22Rv1 (cell line): ENCODE measurements at regions not wholly inside any gene's neighbourhood (a gene's known extent, or its start where the extent isn't known, plus 50 kb on each side); places are given as distances from the start of the nearest gene placed in this dataset.

ENCODE experiments used
- ZFX ChIP-seq: fragments of 450-650 bp; IDR thresholded peaks from 2 replicates; pipeline ENCODE4 v1.6.1; 2017; ENCODE audit warnings: antibody characterized with exemption, borderline replicate concordance
- TF ChIP-seq, protein P1 (sequence below): fragments of 450-650 bp; IDR thresholded peaks from 2 replicates; pipeline ENCODE4 v1.5.1; 2017; ENCODE audit warnings: mild to moderate bottlenecking

DNA sequence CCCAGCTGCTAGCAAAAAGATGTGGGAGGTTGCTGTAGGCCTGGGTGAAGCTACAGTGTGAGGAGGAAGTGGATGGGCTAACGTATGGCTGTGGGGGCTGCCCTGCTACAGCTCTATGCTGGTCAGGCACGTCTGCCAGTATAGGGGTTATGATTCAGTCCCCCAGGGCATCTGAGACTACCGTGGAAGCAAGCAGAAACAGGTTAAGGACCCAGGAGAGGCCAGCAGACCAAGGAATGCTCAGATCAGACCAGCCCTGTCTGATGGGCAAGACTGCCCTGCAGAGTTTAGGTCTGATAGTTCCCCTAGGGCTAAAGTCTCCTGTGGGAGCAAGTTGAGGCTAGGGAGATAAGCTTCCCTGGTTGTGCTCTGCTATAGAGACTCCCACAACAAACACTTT lies 416.1 kb upstream of the CTNND2 start:
- TF ChIP-seq, protein P1, sequence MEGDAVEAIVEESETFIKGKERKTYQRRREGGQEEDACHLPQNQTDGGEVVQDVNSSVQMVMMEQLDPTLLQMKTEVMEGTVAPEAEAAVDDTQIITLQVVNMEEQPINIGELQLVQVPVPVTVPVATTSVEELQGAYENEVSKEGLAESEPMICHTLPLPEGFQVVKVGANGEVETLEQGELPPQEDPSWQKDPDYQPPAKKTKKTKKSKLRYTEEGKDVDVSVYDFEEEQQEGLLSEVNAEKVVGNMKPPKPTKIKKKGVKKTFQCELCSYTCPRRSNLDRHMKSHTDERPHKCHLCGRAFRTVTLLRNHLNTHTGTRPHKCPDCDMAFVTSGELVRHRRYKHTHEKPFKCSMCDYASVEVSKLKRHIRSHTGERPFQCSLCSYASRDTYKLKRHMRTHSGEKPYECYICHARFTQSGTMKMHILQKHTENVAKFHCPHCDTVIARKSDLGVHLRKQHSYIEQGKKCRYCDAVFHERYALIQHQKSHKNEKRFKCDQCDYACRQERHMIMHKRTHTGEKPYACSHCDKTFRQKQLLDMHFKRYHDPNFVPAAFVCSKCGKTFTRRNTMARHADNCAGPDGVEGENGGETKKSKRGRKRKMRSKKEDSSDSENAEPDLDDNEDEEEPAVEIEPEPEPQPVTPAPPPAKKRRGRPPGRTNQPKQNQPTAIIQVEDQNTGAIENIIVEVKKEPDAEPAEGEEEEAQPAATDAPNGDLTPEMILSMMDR: no peak
- TF ChIP-seq ZFX: no peak
